Stimulated activated naive CD4-positive, alpha-beta T cell treated with Interleukin-2 at 50 U/mL for 16 hours (primary cell): ENCODE measurements at regions not wholly inside any gene's neighbourhood (a gene's known extent, or its start where the extent isn't known, plus 50 kb on each side); places are given as distances from the start of the nearest gene placed in this dataset.

Source experiments
- DNase-seq: peaks from one replicate; lab custom pipeline; 2025; lab: John Stamatoyannopoulos, UW

DNA sequence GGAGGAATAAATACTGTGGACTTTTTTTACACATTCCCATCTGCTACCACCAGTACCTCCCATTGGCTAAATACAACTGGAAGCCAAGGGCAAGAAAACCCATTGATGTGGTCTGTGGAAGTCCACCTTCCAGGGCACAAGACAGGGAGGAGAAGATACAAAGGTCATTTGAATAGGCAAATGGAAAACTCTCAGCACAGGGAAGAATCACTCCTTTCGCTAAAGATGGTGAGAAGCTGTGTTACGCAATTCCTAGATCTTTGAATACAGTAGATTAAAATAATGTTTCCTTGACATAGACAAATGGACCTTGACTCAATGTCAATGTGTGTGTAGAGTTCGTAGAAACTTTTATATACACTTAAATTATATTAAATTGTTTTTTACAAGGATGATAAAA is 70.9 kb upstream of the ERBB4 start:
- no peak for DNase-seq

GRCh38 chr2:212607080-212607479 is 68.5 kb upstream of the ERBB4 start:
- DNase-seq = no peak

GRCh38 chr2:212606232-212606631 is 67.6 kb upstream of the ERBB4 start:
- DNase-seq = no peak

DNA sequence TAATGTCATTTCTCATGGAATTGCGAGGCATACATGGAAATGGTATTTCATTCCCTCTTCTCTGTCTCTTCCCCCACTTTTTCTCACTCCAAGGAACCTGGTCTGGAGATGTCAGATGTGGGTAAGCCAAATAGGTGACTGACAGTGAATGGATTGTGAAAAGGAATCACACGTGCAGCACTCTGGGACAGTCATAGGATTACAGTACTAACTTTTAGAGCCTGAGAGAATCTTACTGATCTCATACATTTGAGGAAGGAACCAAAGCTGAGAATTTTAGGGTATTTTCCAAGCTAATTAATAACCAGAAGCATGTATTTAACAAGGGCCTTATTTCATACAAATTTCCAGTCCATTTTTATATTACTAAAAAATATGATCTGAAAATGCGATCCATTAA is 58.1 kb upstream of the ERBB4 start:
- no peak for DNase-seq

- no peak for DNase-seq
Measured at GRCh38 chr2:212596276-212596675, 57.7 kb upstream of the ERBB4 start.

- DNase-seq = no peak
Measured at GRCh38 chr2:212595036-212595654, 56.5 kb upstream of the ERBB4 start.

DNA sequence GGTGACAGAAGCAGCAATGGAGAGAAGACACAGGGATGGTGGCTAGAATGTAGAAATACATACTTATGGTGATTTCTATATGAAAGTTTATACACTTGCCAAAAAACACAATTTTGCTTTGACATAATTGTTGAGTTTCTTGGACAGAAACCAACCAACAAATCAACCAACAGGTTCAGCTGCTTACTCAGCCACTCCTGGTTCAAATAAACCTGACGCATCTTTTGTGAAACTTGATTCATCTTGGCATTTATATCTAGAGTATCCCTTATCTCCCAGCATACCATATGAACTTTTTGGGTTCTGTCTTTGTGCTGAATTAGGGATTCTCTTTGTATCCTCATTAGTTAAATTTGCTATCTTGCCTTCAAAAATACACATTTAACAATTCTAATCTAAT is 54.1 kb upstream of the ERBB4 start:
- no peak for DNase-seq
